Endothelial cell (in vitro differentiated cells): ENCODE measurements at regions not wholly inside any gene's neighbourhood (a gene's known extent, or its start where the extent isn't known, plus 50 kb on each side); places are given as distances from the start of the nearest gene placed in this dataset.
"Not testable (repeated sequence)": the region's sequence is repeated elsewhere in the genome, so short reads cannot be mapped to it uniquely, and the experiment has no call there.

ENCODE experiments used
- DNase-seq: peaks from one replicate; pipeline ENCODE4 v3.0.0; 2021; ENCODE audit warnings: low spot score
- H3K27ac Mint-ChIP-seq: one replicate; pipeline ENCODE4 v1.8.0; 2021; ENCODE audit warnings: mixed read lengths, inconsistent platforms; ENCODE audit not compliant: unreplicated experiment
- H3K27me3 Mint-ChIP-seq: one replicate; pipeline ENCODE4 v1.8.0; 2021; ENCODE audit warnings: mild to moderate bottlenecking, moderate library complexity, mixed read lengths, inconsistent platforms; ENCODE audit not compliant: unreplicated experiment
- H3K36me3 Mint-ChIP-seq: one replicate; pipeline ENCODE4 v1.8.0; 2021; ENCODE audit warnings: mild to moderate bottlenecking, low read depth, mixed read lengths, inconsistent platforms; ENCODE audit not compliant: unreplicated experiment
- H3K4me1 Mint-ChIP-seq: one replicate; pipeline ENCODE4 v1.8.0; 2021; ENCODE audit warnings: mild to moderate bottlenecking, mixed read lengths, inconsistent platforms; ENCODE audit not compliant: unreplicated experiment
- H3K4me3 Mint-ChIP-seq: one replicate; pipeline ENCODE4 v1.8.0; 2021; ENCODE audit warnings: mild to moderate bottlenecking, mixed read lengths, inconsistent platforms; ENCODE audit not compliant: unreplicated experiment
- H3K9me3 Mint-ChIP-seq: one replicate; pipeline ENCODE4 v1.8.0; 2021; ENCODE audit warnings: mixed read lengths, inconsistent platforms; ENCODE audit not compliant: unreplicated experiment
- TF ChIP-seq, protein P1 (sequence below): fragments of 200-600 bp; sonication (generic); IDR thresholded peaks from one replicate; pipeline ENCODE4 v1.5.0; 2021; ENCODE audit warnings: antibody characterized with exemption; ENCODE audit not compliant: unreplicated experiment

- no peak for DNase-seq
- no peaks in the 10 kb centered on the region for H3K4me1 Mint-ChIP-seq
- H3K36me3 Mint-ChIP-seq = no peaks in the 10 kb centered on the region
- H3K9me3 Mint-ChIP-seq = no peaks in the 10 kb centered on the region
- no peaks in the 10 kb centered on the region for H3K27me3 Mint-ChIP-seq
- no peak overlapping the region for H3K4me3 Mint-ChIP-seq
- no peak overlapping the region for H3K27ac Mint-ChIP-seq
- TF ChIP-seq, protein P1, sequence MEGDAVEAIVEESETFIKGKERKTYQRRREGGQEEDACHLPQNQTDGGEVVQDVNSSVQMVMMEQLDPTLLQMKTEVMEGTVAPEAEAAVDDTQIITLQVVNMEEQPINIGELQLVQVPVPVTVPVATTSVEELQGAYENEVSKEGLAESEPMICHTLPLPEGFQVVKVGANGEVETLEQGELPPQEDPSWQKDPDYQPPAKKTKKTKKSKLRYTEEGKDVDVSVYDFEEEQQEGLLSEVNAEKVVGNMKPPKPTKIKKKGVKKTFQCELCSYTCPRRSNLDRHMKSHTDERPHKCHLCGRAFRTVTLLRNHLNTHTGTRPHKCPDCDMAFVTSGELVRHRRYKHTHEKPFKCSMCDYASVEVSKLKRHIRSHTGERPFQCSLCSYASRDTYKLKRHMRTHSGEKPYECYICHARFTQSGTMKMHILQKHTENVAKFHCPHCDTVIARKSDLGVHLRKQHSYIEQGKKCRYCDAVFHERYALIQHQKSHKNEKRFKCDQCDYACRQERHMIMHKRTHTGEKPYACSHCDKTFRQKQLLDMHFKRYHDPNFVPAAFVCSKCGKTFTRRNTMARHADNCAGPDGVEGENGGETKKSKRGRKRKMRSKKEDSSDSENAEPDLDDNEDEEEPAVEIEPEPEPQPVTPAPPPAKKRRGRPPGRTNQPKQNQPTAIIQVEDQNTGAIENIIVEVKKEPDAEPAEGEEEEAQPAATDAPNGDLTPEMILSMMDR = no peak
Measured at GRCh38 chr2:117614823-117615534, 199.5 kb upstream of the DDX18 start.

GRCh38 chr2:117618607-117619006, 195.9 kb upstream of the DDX18 start:
- Mint-ChIP-seq H3K9me3 (no peaks in the 10 kb centered on the region), H3K4me1 (no peaks in the 10 kb centered on the region), H3K36me3 (no peaks in the 10 kb centered on the region), H3K27me3 (no peaks in the 10 kb centered on the region), H3K27ac (no peak overlapping the region), H3K4me3 (no peak overlapping the region)
- no peak for DNase-seq
- TF ChIP-seq, protein P1 = no peak

DNA sequence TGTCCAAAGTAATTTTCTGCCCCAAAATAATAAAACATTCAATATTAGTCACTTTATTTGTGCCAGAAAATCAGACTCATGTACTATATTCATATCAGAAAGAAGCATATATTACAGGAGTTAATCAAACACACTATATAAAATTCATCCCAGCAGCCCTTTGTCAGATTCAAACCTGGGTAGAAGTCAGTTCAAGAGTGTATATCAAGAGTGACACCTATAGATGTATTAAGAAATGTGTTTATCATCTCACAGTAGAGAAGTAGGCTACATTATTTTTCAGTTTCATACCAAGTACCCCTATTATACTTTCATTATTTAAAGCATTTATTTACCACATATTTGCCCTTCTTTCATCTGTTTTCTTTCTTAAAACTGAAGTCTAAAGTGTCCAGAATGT, 193.2 kb upstream of the DDX18 start:
- Mint-ChIP-seq H3K9me3 (no peaks in the 10 kb centered on the region), H3K4me1 (no peaks in the 10 kb centered on the region), H3K36me3 (no peaks in the 10 kb centered on the region), H3K27me3 (no peaks in the 10 kb centered on the region), H3K27ac (no peak overlapping the region), H3K4me3 (no peak overlapping the region)
- TF ChIP-seq, protein P1 = no peak
- DNase-seq = no peak

GRCh38 chr2:117623175-117623574, 191.3 kb upstream of the DDX18 start:
- not testable (repeated sequence) for H3K4me3 Mint-ChIP-seq

GRCh38 chr2:117631152-117631945, 183.1 kb upstream of the DDX18 start:
- Mint-ChIP-seq H3K9me3 (no peaks in the 10 kb centered on the region), H3K4me3 (no peak overlapping the region), H3K36me3 (no peaks in the 10 kb centered on the region), H3K27me3 (peaks cover 3% of the 10 kb centered on the region), H3K27ac (no peak overlapping the region), H3K4me1 (no peaks in the 10 kb centered on the region)
- TF ChIP-seq, protein P1 = no peak
- no peak for DNase-seq

More at GRCh38 chr2:117623175-117623574, 191.3 kb upstream of the DDX18 start:
- not testable (repeated sequence) for H3K36me3 Mint-ChIP-seq, H3K4me1 Mint-ChIP-seq, DNase-seq, H3K27me3 Mint-ChIP-seq, H3K9me3 Mint-ChIP-seq, H3K27ac Mint-ChIP-seq
